Neural progenitor cell (in vitro differentiated cells): ENCODE measurements at regions not wholly inside any gene's neighbourhood (a gene's known extent, or its start where the extent isn't known, plus 50 kb on each side); places are given as distances from the start of the nearest gene placed in this dataset.

Experiments used
- DNase-seq: peaks from one replicate; pipeline ENCODE4 v3.0.0-alpha.2; 2016; ENCODE audit warnings: low spot score
- H2AFZ ChIP-seq: fragments of 200-600 bp; sonication (generic); replicated peaks from 2 replicates; pipeline ENCODE4 v1.6.1; 2016; ENCODE audit warnings: antibody characterized with exemption
- H3F3A ChIP-seq: fragments of 200-600 bp; sonication (generic); 2 replicates; pipeline ENCODE4 v1.6.1; 2016; ENCODE audit warnings: antibody characterized with exemption, low read depth
- H3K27ac ChIP-seq: fragments of 200-600 bp; sonication (generic); 2 replicates; pipeline ENCODE4 v1.5.1; 2016; ENCODE audit warnings: mild to moderate bottlenecking
- H3K27me3 ChIP-seq: fragments of 200-600 bp; sonication (generic); 2 replicates; pipeline ENCODE4 v1.6.1; 2016; ENCODE audit warnings: mild to moderate bottlenecking, moderate library complexity
- H3K36me3 ChIP-seq: fragments of 200-600 bp; sonication (generic); 2 replicates; pipeline ENCODE4 v1.5.1; 2016
- H3K4me1 ChIP-seq: fragments of 200-600 bp; sonication (generic); 2 replicates; pipeline ENCODE4 v1.6.1; 2016; ENCODE audit warnings: mixed run types
- H3K4me2 ChIP-seq: fragments of 200-600 bp; sonication (generic); 2 replicates; pipeline ENCODE4 v1.6.1; 2016
- H3K4me3 ChIP-seq: fragments of 200-600 bp; sonication (generic); 2 replicates; pipeline ENCODE4 v1.5.1; 2016
- H3K79me2 ChIP-seq: fragments of 200-600 bp; sonication (generic); 2 replicates; pipeline ENCODE4 v1.6.1; 2016; ENCODE audit warnings: low read depth
- H3K9ac ChIP-seq: fragments of 200-600 bp; sonication (generic); 2 replicates; pipeline ENCODE4 v1.6.1; 2016
- H3K9me3 ChIP-seq: fragments of 200-600 bp; sonication (generic); 2 replicates; pipeline ENCODE4 v1.5.1; 2016; ENCODE audit warnings: low read depth
- H4K20me1 ChIP-seq: fragments of 200-600 bp; sonication (generic); 2 replicates; pipeline ENCODE4 v1.6.1; 2016; ENCODE audit warnings: low read depth
- H3K27ac Mint-ChIP-seq: 3 replicates; pipeline ENCODE4 v1.8.0; 2021; ENCODE audit warnings: mixed read lengths
- H3K27me3 Mint-ChIP-seq: 2 replicates; pipeline ENCODE4 v1.8.0; 2022; ENCODE audit warnings: low read depth, mild to moderate bottlenecking, inconsistent platforms, moderate library complexity, mixed read lengths; ENCODE audit not compliant: insufficient read depth
- H3K36me3 Mint-ChIP-seq: 3 replicates; pipeline ENCODE4 v1.8.0; 2021; ENCODE audit warnings: mixed read lengths
- H3K4me1 Mint-ChIP-seq: 3 replicates; pipeline ENCODE4 v1.8.0; 2021; ENCODE audit warnings: mixed read lengths
- H3K4me3 Mint-ChIP-seq: 3 replicates; pipeline ENCODE4 v1.8.0; 2021; ENCODE audit warnings: mild to moderate bottlenecking, moderate library complexity, mixed read lengths
- H3K9me3 Mint-ChIP-seq: 3 replicates; pipeline ENCODE4 v1.8.0; 2020; ENCODE audit warnings: mixed read lengths
- EZH2 ChIP-seq: fragments of 200-600 bp; sonication (generic); IDR thresholded peaks from 2 replicates; pipeline ENCODE4 v1.6.1; 2017; ENCODE audit warnings: antibody characterized with exemption, mild to moderate bottlenecking, moderate library complexity
- EZH2phosphoT487 ChIP-seq: fragments of 200-600 bp; sonication (generic); IDR thresholded peaks from 2 replicates; pipeline ENCODE4 v1.6.1; 2017; ENCODE audit warnings: antibody characterized with exemption
- TF ChIP-seq, protein P1 (sequence below): fragments of 200-600 bp; sonication (generic); IDR thresholded peaks from 2 replicates; pipeline ENCODE4 v1.5.1; 2017; ENCODE audit warnings: antibody characterized with exemption, mild to moderate bottlenecking

DNA sequence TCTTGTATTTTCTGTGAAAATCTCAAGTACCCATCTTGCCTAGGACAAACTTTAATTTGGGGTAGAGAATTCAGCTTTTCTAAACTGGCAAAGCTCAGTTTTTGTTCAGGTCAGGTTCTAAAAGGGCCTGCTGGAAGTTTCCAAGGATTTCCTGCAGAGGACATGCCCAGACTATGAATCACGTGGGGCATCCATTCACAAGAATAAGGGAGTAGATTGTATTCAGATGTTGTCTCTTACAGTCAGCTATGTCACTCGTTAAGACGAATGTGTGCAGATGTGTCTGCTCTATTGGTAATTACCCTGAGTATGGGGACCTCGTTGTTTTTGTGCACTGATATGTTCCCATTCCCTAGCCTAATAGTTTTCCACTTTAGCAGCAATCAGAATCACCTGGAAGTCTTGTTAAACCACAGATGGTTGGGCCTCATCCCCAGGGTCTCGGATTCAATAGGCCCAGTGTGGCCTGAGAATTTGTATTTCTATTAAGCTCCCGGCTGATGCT lies 81.0 kb upstream of the ITPRID1 start:
- Histone ChIP-seq H3K27ac (no peak overlapping the region), H3K4me2 (no peak overlapping the region), H2AFZ (no peak overlapping the region), H4K20me1 (no peaks in the 10 kb centered on the region), H3K36me3 (no peaks in the 10 kb centered on the region), H3K4me3 (no peak overlapping the region), H3K9me3 (no peaks in the 10 kb centered on the region), H3K4me1 (peaks cover 4% of the 10 kb centered on the region), H3K79me2 (no peaks in the 10 kb centered on the region), H3K9ac (no peak overlapping the region), H3K27me3 (no peaks in the 10 kb centered on the region), H3F3A (no peaks in the 10 kb centered on the region)
- no peak for DNase-seq
- H3K36me3 Mint-ChIP-seq = no peaks in the 10 kb centered on the region
- H3K27ac Mint-ChIP-seq = no peak overlapping the region
- TF ChIP-seq EZH2 = no peak
- TF ChIP-seq EZH2phosphoT487 = no peak
- TF ChIP-seq, protein P1, sequence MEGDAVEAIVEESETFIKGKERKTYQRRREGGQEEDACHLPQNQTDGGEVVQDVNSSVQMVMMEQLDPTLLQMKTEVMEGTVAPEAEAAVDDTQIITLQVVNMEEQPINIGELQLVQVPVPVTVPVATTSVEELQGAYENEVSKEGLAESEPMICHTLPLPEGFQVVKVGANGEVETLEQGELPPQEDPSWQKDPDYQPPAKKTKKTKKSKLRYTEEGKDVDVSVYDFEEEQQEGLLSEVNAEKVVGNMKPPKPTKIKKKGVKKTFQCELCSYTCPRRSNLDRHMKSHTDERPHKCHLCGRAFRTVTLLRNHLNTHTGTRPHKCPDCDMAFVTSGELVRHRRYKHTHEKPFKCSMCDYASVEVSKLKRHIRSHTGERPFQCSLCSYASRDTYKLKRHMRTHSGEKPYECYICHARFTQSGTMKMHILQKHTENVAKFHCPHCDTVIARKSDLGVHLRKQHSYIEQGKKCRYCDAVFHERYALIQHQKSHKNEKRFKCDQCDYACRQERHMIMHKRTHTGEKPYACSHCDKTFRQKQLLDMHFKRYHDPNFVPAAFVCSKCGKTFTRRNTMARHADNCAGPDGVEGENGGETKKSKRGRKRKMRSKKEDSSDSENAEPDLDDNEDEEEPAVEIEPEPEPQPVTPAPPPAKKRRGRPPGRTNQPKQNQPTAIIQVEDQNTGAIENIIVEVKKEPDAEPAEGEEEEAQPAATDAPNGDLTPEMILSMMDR = no peak
- no peak overlapping the region for H3K4me3 Mint-ChIP-seq
- H3K4me1 Mint-ChIP-seq = no peaks in the 10 kb centered on the region
- H3K27me3 Mint-ChIP-seq = no peaks in the 10 kb centered on the region
- no peaks in the 10 kb centered on the region for H3K9me3 Mint-ChIP-seq

DNA sequence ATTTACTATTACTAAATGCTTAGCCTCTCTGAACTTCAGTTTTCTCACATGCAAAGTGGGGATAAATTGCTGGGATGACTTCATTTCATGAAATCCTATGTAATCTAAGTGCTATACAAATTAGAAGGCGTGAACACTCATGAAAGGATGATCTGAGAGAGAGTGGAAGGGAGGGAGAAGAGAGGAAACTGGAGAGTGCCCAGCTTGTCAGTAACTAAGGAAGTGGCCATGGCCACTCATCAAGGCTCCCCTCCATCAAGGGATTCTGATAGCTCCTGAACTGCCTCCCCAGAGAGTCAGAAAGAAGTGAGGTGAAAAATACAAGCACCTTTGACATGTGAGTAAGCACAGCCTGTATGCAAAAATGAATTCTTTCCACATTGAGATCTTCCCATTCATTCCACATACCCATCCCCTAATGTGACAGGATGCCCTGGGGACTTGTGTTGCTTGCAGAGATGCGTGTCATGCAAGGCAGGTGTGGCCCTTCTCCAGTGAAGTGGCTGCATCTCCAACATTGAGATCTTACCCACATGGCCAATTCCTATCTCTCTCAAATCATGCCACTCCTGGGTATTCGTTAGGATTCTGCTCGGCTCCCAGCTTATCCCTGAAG lies 76.5 kb upstream of the ITPRID1 start:
- no peaks in the 10 kb centered on the region for H3K36me3 ChIP-seq
- no peak overlapping the region for H2AFZ ChIP-seq
- no peak for DNase-seq
- no peaks in the 10 kb centered on the region for H3F3A ChIP-seq
- H3K9me3 Mint-ChIP-seq = no peaks in the 10 kb centered on the region
- H3K4me3 ChIP-seq = no peak overlapping the region
- H3K9ac ChIP-seq = no peak overlapping the region
- no peaks in the 10 kb centered on the region for H3K27me3 ChIP-seq
- no peaks in the 10 kb centered on the region for H3K9me3 ChIP-seq
- no peak overlapping the region for H3K4me3 Mint-ChIP-seq
- H3K79me2 ChIP-seq = no peaks in the 10 kb centered on the region
- no peaks in the 10 kb centered on the region for H3K27me3 Mint-ChIP-seq
- peaks cover 4% of the 10 kb centered on the region for H3K4me1 ChIP-seq
- no peak overlapping the region for H3K27ac ChIP-seq
- H3K4me2 ChIP-seq = no peak overlapping the region
- H3K27ac Mint-ChIP-seq = no peak overlapping the region
- H3K4me1 Mint-ChIP-seq = no peaks in the 10 kb centered on the region
- no peaks in the 10 kb centered on the region for H4K20me1 ChIP-seq
- no peaks in the 10 kb centered on the region for H3K36me3 Mint-ChIP-seq
- TF ChIP-seq EZH2 = no peak
- no peak for TF ChIP-seq EZH2phosphoT487
- TF ChIP-seq, protein P1 = no peak

DNA sequence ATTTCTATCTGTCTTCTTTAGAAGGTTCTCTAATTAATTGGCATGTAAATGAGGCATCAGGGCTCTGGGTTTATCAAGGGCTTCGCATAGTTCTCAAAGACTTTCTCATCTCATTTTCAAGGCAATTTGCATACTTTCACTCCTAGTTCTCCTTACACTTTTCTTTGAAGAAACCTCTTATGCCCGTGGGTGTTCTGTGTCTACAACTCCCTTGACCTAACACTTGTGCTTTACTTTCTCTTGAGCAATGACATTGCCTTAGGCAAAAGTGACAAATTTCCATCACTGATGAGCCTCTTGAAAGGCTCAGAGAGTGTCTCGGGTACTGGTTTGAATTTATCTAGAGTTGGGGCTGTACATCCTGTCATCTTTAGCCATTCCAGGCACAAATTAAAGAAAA lies 74.7 kb upstream of the ITPRID1 start:
- no peaks in the 10 kb centered on the region for H3K4me1 Mint-ChIP-seq
- no peak overlapping the region for H3K27ac Mint-ChIP-seq
- DNase-seq = no peak
- Histone ChIP-seq H3K4me3 (no peak overlapping the region), H3K79me2 (no peaks in the 10 kb centered on the region), H3K27me3 (no peaks in the 10 kb centered on the region), H3F3A (no peaks in the 10 kb centered on the region), H3K27ac (no peak overlapping the region), H2AFZ (no peak overlapping the region), H4K20me1 (no peaks in the 10 kb centered on the region), H3K9me3 (no peaks in the 10 kb centered on the region), H3K36me3 (no peaks in the 10 kb centered on the region), H3K4me1 (no peaks in the 10 kb centered on the region), H3K9ac (no peak overlapping the region), H3K4me2 (no peak overlapping the region)
- TF ChIP-seq EZH2phosphoT487 (no peak), EZH2 (no peak)
- TF ChIP-seq, protein P1 = no peak
- no peaks in the 10 kb centered on the region for H3K36me3 Mint-ChIP-seq
- no peaks in the 10 kb centered on the region for H3K9me3 Mint-ChIP-seq
- H3K4me3 Mint-ChIP-seq = no peak overlapping the region
- no peaks in the 10 kb centered on the region for H3K27me3 Mint-ChIP-seq
